GM19397 (cell line): ENCODE measurements at regions not wholly inside any gene's neighbourhood (a gene's known extent, or its start where the extent isn't known, plus 50 kb on each side); places are given as distances from the start of the nearest gene placed in this dataset.
"Not testable (repeated sequence)": the region's sequence is repeated elsewhere in the genome, so short reads cannot be mapped to it uniquely, and the experiment has no call there.

Experiments used
- ATAC-seq: cut with Tn5 transposase; IDR thresholded peaks from one replicate; pipeline ENCODE4 v1.9.1; 2021; ENCODE audit warnings: mild to moderate bottlenecking, moderate library complexity; ENCODE audit not compliant: unreplicated experiment

DNA sequence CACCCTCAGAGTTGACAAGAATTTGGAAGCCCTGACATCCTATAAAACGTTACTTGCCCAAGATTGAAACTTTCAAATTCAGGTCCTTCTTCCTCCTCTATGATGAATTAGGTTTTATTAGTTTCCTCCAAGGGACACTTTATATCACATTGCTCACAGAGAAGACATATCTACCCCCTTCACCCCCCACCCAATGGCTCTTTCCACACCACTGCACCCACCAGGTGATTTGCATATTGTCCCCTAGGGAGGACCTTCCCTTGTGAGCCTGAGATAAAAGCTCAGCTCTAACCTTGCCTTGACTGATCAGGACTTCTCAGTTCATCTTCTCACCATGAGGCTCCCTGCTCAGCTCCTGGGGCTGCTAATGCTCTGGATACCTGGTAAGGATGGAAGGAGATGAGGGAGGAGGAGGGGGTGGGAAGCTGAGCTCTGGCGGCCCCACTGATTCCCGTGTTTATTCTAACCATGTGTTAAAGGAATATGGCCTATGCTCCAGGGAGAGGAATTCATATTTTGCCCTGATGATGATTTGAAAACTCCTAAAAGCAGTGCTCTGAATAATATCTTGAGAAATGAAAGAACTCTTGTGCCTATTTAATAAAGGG is 1255.8 kb downstream of the RPIA start:
- ATAC-seq, result not testable (repeated sequence)

DNA sequence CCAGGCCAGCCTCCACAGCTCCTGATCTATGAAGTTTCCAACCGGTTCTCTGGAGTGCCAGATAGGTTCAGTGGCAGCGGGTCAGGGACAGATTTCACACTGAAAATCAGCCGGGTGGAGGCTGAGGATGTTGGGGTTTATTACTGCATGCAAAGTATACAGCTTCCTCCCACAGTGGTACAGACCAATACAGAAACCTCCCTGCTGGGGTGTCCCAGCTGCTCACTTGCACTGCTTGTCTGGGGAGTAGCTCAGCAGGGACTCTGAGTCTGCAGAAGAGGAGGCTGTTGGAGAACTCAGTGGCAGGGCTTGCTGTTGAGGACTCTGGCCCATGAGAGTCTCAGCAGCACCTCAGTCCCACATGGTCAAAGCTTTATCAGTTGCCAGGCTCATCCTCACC is 1256.6 kb downstream of the RPIA start:
- not testable (repeated sequence) for ATAC-seq

DNA sequence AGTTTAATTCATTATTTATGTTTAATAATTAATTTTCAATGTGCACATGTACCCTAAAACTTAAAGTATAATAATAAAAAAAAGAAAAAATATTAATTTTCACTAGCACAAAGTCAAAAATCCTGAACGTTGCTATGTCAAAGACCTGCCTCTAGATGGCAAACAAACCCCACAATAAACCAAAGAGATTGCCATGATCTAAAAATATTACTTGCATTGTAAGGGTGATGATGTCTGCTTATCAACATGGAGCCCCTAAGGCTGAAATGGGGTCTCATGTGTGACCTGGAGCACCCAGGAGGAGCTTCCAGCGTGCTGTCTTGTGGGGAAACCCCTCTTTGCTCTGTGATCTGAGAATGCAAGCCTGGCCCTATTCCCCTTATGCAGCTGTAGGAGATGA is 1259.3 kb downstream of the RPIA start:
- not testable (repeated sequence) for ATAC-seq

DNA sequence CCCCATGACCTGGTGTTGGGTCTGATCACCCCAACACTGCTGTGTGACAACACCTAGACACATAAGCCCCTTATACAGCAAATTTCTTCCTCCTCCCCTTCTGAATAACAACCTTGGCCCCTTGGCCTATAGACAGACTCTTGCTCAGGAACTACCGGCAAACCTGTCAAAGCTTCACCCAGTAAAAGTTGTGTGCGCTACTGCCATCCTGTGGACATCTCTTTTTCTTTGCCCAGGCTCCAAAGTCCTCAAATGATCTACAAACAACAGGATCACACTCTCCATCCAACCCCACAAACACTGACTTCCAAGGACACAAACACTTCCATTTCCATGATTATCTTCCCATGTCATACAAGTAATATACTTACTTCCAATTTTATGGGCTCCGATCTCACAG is 1265.8 kb downstream of the RPIA start:
- ATAC-seq, result peak; percentile 47

DNA sequence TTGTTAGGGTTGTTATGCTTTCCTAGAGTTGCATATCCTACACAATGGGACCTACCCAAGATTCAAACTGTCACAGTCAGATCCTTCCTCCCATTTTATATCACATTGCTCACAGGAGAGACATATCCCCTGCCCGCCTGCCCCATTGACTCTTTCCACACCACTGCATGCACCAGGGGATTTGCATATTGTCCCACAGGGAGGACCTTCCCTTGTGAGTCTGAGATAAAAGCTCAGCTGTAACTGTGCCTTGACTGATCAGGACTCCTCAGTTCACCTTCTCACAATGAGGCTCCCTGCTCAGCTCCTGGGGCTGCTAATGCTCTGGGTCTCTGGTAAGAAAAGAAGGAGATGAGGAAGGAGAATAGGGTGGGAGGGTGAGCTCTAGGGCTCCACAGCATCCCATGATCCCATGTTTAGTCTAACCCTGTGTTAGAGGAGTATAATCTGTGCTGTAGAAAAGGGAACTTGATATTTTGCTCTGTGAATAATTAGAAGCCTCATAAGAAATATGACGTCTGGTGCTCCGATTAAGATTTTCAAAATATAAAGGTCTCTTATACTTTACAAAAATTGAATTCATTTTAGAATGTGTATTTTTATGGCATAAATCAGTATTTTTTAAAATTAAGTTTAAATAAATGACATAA is 1268.4 kb downstream of the RPIA start:
- not testable (repeated sequence) for ATAC-seq

DNA sequence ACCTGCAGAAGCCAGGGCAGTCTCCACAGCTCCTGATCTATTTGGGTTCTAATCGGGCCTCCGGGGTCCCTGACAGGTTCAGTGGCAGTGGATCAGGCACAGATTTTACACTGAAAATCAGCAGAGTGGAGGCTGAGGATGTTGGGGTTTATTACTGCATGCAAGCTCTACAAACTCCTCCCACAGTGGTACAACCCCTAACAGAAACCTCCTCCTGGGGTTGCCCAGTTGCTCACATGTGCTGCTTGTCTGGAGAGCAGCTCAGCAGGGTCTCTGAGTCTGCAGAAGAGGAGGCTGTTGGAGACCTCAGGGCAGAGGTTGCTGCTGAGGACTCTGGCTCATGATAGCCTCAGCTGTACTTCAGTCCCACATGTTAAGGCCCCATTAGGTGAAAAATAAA is 1269.1 kb downstream of the RPIA start:
- not testable (repeated sequence) for ATAC-seq

DNA sequence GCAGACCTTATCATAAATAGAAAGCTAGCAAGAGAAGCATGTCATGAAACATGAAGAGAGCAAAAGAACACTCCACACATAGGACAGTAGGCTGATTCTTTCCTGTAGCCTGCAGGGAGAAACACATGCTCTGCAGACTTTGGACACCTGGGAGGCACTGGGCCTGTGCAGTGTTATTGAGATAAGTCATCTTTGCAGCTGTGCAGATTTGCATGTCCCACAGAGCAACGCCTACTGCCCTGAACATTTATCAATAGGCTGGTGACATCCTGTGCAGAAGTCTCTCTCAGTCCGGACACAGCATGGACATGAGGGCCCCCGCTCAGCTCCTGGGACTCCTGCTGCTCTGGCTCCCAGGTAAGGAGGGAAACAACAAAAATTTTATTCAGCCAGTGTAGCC is 1277.1 kb downstream of the RPIA start:
- ATAC-seq, result peak; percentile 96

DNA sequence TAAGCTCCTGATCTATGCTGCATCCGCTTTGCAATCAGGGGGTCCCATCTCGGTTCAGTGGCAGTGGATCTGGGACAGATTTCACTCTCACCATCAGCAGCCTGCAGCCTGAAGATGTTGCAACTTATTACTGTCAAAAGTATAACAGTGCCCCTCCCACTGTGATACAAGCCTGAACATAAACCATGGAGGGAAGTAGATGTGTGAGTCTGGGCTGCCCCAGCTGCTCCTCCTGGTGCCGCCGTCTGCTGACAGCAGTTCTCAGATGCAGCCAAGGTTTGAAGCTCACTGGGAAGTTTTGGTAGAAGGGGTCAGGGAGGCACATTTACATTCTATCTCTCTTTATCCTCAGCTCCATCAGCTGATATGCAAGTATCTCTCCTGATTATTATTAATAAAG is 1277.7 kb downstream of the RPIA start:
- ATAC-seq, result not testable (repeated sequence)

DNA sequence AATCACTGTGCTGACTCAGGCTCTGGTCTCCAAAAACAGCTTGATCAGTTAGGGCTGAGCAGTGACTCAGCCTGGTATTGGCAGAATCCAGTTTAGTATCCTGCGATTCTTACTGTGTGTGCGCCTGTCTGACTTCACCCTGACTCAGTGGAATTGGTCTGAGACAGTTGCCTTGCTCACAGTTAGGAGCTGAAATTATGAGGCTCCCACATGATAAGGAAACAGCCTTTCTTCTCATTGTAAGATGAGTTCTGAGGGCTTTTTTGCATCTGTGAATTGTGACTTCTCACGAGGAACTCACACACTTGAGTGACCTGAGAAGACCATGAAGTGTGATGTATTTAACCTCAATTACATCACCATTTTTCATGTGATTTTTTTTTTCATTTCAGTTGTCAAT is 1282.4 kb downstream of the RPIA start:
- ATAC-seq, result not testable (repeated sequence)

DNA sequence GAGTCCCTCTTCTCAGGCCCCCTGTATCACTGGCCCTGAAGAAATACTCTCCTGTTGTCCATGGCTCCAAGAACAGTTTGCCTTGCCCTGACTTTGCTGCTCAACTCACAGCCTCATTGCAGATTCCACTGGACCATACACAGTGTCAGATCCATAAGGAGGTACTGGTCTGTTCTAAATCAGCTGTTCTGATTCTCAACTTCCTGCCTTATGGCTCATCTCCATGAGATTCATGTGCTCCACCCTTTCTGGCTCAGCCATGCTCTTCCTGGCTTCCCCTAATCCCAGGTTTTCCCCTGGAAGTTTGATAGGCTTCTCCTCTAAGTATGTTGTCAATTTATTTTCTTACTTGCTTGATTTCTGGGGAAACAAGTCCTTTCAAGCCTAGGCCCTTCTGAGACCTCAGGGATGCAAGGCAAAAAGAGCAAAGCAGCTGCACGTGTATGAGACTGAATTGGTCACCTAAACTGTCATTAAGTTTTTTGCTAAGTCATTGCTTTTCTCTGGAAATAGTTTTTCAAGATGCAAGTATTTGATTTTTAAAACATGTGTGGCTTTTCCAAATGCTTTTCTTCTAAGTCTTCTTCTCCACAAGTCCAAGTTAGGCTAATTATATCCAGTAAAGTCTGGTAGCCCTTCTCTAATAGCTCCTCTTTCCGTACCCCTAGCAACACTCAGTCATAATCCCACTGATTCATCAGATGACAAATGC is 1288.5 kb downstream of the RPIA start:
- not testable (repeated sequence) for ATAC-seq

DNA sequence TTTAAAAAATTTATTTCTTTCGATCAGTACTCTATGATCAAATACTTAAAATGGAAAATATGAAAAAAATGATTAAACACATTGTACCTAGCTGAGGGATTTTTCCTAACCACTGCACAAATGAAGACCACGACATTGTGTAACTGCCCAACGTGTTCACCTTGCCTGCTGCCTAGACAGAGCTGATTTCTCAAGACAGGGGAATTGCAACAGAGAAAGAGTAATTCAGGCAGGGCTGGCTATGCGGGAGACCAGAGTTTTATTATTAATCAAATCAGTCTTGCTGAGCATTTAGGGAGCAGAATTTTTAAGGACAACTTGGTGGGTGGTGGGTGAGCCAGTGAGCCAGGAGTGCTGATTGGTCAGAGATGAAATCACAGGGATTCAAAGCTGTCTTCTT is 1290.8 kb downstream of the RPIA start:
- ATAC-seq, result not testable (repeated sequence)

DNA sequence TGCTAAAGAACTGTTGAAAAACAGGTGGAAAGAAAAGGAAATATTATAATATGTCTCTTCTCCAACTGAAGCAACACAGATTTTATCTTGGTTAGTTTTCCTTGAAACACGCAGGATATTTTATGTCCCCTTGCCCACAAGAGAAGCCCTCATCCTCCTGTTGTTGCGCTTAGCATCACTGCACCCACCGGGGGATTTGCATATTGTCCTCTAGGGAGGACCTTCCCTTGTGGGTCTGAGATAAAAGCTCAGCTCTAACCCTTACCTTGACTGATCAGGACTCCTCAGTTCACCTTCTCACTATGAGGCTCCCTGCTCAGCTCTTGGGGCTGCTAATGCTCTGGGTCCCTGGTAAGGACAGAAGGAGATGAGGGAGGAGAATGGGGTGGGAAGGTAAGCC is 1294.2 kb downstream of the RPIA start:
- not testable (repeated sequence) for ATAC-seq

DNA sequence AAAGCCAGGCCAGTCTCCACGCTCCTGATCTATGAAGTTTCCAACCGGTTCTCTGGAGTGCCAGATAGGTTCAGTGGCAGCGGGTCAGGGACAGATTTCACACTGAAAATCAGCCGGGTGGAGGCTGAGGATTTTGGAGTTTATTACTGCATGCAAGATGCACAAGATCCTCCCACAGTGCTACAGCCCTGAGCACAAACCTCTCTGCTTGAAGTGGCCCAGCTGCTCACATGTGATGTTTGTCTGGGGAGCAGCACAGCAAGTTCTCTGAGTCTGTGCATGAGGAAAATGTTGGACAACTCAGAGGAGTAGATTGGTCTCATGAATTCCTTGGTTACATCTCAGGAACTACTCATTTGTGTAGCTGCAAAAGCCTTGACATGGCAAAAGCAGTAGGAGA is 1295.1 kb downstream of the RPIA start:
- ATAC-seq, result not testable (repeated sequence)

DNA sequence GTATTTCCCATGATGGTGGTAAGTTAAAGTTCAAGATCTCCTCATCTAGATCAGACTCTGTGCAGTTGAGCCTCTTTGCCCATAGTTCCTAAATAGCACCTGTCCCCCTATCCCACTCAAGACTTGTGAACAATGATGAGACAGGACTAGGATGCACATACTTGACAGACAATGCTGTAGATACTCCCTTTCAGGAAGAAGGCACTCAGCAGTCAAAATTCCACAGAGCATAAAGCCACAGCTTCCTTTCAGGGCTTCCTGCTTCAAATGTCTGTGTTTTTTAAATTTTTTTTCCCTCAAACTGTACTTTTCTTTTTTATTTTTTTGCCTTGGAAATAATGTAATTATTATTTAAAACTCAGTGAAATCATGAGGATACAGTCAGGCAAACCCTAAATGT is 1305.3 kb downstream of the RPIA start:
- ATAC-seq, result not testable (repeated sequence)

DNA sequence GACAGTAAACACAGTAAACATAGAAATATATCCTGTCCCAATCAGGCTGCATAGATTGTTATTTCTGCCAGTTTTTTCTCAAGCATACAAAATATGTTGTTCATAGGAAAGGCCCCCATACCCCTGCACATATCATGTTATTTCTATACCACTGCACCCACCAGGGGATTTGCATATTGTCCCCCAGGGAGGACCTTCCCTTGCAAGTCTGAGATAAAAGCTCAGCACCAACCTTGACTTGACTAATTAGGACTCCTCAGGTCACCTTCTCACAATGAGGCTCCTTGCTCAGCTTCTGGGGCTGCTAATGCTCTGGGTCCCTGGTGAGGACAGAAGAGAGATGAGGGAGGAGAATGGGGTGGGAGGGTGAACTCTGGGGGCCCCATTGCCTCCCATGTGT is 1313.1 kb downstream of the RPIA start:
- ATAC-seq, result not testable (repeated sequence)

DNA sequence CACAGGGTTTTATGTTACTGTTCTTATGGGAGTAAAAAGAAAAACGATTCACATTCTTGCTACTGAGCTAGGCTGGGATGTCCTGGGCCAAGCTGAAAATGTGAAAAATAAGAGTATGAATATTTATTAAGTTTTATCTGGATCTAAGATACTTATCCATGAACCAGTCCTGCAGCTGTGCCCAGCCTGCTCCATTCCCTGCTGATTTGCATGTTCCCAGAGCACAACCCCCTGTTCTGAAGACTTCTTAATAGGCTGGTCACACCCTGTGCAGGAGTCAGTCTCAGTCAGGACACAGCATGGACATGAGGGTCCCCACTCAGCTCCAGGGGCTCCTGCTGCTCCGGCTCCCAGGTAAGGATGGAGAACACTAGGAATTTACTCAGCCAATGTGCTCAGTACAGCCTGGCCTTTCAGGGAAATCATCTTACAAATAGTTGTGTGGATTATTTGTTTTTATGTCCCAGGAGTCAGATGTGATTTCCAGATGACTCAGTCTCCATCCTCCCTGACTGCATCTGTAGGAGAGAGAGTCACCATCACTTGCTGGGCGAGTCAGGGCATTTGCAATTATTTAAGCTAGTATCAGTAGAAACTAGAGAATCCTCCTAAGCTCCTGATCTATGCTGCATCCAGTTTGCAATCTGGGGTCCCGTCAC is 1319.1 kb downstream of the RPIA start:
- not testable (repeated sequence) for ATAC-seq

DNA sequence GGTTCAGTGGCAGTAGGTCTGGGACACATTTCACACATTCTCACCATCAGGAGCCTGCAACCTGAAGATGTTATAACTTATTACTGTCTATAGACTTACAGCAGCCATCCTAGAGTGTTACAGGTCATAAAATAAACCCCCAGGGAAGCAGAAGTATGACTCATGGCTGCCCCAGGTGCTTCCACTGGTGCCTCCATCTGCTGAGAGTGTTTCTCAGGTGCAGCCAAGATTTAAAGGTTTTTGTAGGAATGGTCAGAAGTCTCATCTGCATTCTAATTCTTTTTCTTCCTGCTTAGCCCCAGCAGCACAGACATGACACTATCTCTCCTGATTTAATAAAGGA is 1319.6 kb downstream of the RPIA start:
- not testable (repeated sequence) for ATAC-seq

DNA sequence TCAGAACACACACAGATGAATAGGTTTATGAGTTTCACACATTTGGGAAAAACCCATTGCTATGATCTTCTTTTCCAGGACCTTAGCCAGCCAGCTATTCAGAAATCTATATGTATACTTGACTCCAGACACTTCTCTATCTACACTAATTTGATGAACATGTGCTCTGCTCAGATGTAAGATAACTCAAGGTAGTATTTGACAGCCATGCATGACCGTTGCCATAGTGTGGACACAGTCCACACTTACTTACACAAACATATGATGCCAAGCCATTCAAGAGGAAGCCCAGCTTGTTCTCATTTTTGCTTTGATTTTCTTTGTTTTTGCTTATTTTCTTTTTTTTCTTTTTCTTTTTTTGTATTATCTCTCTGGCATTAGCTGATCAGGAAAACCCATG is 1328.4 kb downstream of the RPIA start:
- ATAC-seq, result not testable (repeated sequence)

DNA sequence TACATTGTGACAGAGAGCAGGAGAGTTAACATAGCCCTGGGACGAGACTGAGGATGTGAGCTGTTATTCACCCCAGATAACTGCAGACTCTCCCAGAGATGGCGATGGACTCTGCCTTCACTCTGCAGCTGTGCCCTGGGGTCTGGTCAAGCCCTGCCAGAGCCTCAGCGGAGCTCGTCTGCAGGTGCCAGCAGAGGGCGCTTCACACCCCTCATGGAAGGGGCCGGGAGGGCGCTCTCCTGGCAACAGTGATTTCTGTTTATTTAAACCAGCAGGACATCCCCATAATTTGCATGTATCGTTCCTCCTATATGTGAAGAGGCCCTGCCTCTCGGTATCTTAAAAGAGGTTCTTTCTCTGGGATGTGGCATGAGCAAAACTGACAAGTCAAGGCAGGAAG is 1329.8 kb downstream of the RPIA start:
- peak; percentile 79 for ATAC-seq

DNA sequence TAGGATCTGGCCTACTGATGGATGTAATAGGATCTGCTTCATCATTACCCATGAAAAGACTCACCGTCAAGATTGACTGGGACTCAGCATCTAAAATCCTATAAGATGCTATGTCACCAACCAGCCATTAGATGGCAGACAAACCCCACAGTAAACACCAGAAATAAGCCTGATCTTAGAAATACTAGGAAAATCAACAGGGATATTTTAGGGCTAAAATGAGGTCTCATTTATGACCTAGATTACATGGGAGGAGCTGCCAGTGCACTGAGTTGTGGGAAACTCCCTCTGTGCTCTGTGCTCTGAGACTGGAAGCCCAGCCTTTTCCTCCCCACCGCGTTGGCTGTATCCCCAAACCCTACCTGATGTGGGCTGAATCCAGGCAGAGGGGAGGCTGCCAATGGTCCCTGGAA is 1335.8 kb downstream of the RPIA start:
- peak; percentile 47 for ATAC-seq

DNA sequence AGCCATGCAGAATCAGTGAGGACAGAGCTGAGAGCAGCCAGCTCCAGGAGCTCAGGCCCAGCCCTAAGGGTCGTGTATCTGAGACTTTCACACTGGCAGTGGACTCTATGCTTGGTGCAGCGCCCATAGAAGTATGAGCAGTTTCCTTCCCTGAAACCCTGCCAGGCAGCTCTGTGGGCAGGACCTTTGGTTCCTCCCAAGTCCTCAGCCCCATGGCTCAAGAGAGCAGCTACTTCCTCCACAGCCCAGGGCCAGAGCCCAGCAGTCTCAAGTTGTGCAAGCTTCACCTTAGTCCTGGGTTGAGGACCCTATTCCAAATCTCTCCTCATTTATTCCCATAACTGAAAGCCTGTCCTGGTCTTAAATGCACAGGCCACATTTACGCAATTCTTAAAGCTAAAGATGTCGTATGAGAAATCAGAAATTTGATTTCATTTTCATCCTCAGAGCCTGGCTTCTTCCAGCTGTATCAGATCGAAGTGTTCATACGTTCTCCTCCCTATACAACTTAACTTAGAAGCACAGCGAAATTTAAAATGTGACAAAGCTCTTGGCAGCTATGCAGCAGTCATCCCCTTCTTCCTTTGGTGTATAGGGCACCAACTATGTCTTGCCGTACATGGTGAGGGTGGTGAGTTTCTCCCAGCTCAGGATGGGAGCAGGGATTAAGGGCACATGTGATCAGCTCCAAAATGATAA is 1337.1 kb downstream of the RPIA start:
- not testable (repeated sequence) for ATAC-seq
